ENCODE measurements at regions not wholly inside any gene's neighbourhood (a gene's known extent, or its start where the extent isn't known, plus 50 kb on each side); places are given as distances from the start of the nearest gene placed in this dataset.
"Not testable (repeated sequence)": the region's sequence is repeated elsewhere in the genome, so short reads cannot be mapped to it uniquely, and the experiment has no call there.

DNA sequence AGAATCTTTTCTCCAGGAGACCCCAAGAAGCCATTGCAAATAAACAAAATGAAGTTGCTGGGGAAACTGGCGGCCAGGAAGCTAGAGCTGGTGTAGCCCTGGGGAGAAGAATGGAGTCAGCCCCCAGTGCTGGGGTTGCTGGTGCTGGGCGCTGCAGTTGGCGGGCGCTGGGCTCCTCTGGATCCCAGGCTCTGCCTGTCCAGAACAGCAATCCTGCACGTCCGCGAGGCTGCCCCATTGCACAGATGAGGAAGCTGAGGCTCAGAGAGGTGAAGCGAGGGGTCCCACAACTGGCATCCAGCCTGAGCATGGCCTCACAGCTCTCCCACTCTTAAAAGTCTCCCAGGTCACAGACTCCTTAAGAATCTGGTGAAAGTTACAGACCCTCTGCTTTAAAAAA, 161.1 kb downstream of the OR4M2 start:
- Mint-ChIP-seq H3K4me1 (no peaks in the 10 kb centered on the region), H3K9me3 (peaks cover 3% of the 10 kb centered on the region), H3K27me3 (peaks cover 4% of the 10 kb centered on the region), H3K36me3 (ENCODE audit: low read depth) (no peaks in the 10 kb centered on the region), H3K4me3 (no peak overlapping the region), H3K27ac (no peak overlapping the region)
- no peak for ATAC-seq (replicated peaks)

DNA sequence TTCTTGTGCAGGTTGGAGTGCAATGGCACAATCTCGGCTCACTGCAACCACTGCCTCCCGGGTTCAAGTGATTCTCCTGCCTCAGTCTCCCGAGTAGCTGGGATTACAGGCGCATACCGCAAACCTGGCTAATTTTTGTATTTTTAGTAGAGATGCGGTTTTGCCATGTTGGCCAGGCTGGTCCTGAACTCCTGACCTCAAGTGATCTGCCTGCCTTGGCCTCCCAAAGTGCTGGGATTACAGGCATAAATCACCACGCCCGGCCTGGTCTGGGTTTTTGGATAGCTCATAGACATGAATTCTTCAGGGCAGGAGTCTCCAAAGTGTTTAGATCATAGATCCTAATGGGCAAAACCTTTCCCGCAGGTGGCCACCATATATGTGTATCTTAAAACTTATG, 162.0 kb downstream of the OR4M2 start:
- H3K4me3 Mint-ChIP-seq; ATAC-seq (replicated peaks); H3K27ac Mint-ChIP-seq; H3K9me3 Mint-ChIP-seq; H3K4me1 Mint-ChIP-seq; H3K27me3 Mint-ChIP-seq; H3K36me3 Mint-ChIP-seq (ENCODE audit: low read depth): not testable (repeated sequence)

DNA sequence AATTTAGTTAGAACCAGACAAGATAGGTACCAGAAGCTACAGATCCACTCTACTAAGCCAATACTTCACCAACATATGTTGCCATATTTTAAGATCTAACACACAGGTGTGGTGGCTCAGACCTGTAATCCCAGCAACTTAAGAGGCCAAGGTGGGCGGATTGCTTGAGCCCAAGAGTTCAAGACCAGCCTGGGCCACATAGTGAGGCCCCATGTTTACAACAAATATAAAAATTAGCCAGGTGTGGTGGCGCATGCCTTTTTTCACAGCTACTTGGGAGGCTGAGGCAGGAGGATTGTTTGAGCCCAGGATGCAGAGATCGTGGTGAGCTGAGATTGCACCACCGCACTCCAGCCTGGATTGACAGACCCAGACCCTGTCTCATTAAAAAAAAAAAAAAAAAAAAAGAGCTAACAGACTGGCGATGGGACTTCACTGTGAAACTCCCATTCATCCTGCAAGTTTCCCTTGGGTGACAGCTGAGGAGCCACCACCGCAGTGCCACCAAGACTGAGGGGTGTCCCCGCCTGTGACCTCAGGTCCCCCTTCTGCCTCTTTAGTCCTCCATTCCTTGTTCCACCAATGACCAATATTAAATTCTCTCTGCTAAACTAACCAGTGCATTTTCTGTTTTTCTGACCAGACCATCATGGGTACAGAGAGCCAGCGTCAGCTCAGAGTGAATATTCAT, 163.3 kb downstream of the OR4M2 start:
- Mint-ChIP-seq H3K9me3 (peaks cover 4% of the 10 kb centered on the region), H3K27ac (no peak overlapping the region)
- ATAC-seq (replicated peaks): no peak

DNA sequence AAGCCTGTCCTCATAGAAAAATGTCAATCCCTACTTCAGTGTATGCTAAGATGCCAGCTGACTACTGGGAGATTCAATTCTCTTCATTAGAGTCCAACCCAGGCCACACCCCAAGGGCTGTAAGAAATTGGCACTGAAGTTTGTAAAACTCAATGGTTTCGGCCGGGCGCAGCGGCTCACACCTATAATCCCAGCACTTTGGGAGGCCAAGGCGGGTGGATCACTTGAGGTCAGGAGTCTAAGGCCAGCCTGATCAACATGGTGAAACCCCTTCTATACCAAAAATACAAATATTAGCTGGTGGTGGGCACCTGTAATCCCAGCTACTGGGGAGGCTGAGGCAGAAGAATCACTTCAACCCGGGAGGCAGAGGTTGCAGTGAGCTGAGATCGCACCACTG, 169.2 kb downstream of the OR4M2 start:
- H3K4me3 Mint-ChIP-seq; H3K36me3 Mint-ChIP-seq (ENCODE audit: low read depth); ATAC-seq (replicated peaks); H3K27ac Mint-ChIP-seq; H3K9me3 Mint-ChIP-seq; H3K27me3 Mint-ChIP-seq: not testable (repeated sequence)
- H3K4me1 Mint-ChIP-seq: peaks cover 10% of the 10 kb centered on the region

More for the DNA sequence above, 163.3 kb downstream of the OR4M2 start:
- Mint-ChIP-seq H3K36me3 (ENCODE audit: low read depth) (no peaks in the 10 kb centered on the region), H3K4me1 (no peaks in the 10 kb centered on the region), H3K27me3 (peaks cover 4% of the 10 kb centered on the region), H3K4me3 (no peak overlapping the region)

DNA sequence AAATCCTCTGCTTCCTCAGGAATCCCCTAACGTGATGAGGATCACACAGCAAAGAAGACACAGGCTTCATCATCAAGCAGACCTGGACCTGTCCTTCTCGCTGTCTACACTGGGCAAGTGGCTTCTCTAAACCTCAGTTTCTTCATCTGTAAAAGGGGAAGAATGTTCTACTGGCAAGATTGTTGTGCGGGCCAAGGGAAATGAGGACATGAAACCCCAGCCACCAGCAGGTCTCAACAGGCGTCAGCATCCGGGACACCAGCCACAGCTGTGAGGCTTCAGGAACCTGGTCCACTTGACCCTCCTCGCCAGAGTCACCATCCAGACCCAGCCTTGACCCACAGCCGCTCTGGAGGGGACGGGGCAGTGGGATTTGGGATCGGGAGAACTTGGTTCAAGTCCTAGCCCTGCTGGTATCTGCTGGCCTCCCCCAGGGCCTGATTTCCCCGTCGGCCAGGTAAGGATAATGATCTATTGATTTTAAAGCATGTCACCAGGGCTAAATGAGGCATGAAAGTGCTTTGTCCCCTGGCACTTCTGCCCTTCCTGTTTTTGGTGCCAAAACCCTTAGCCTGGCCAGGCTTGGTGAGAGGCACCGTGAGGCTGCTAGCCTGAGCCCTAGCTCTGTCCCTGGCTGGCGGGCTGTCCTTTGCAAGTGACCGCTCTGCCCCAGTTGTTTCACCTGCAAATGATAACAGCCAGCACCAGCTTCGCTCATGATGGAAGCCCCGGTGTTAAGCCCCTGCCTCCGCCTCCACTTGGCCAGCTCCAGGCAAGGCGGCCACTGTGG, 170.4 kb downstream of the OR4M2 start:
- peaks cover 16% of the 10 kb centered on the region for H3K4me1 Mint-ChIP-seq
- not testable (repeated sequence) for H3K9me3 Mint-ChIP-seq, H3K4me3 Mint-ChIP-seq

GRCh38 chr15:22251422-22251821, 171.1 kb downstream of the OR4M2 start:
- ATAC-seq (replicated peaks): no peak
- Mint-ChIP-seq H3K4me3 (no peak overlapping the region), H3K27ac (no peak overlapping the region), H3K9me3 (peaks cover under 1% of the 10 kb centered on the region), H3K36me3 (ENCODE audit: low read depth) (no peaks in the 10 kb centered on the region), H3K27me3 (no peaks in the 10 kb centered on the region), H3K4me1 (peaks cover 16% of the 10 kb centered on the region)

More for the DNA sequence above, 170.4 kb downstream of the OR4M2 start:
- not testable (repeated sequence) for H3K27ac Mint-ChIP-seq; ATAC-seq (replicated peaks); H3K36me3 Mint-ChIP-seq (ENCODE audit: low read depth); H3K27me3 Mint-ChIP-seq

- not testable (repeated sequence) for H3K27me3 Mint-ChIP-seq; H3K9me3 Mint-ChIP-seq; ATAC-seq (replicated peaks); H3K27ac Mint-ChIP-seq; H3K4me3 Mint-ChIP-seq; H3K36me3 Mint-ChIP-seq (ENCODE audit: low read depth)
- H3K4me1 Mint-ChIP-seq: peaks cover 16% of the 10 kb centered on the region
These were observed 171.7 kb downstream of the OR4M2 start for GRCh38 chr15:22252047-22252446.

DNA sequence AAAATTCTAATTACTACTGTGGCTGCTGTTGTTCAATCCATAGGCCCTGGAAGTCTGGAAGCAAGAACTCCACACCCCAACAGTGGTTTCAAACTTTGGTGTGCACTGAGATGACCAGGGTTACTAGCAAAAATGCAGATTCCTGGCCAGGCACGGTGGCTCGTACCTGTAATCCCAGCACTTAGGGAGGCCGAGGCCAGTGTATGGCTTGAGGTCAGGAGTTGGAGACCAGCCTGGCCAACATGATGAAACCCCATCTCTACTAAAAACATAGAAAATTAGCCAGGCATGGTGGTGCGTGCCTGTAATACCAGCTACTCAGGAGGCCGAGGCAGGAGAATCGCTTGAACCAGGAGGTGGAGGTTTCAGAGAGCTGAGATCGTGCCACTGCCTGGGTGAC, 172.2 kb downstream of the OR4M2 start:
- H3K27me3 Mint-ChIP-seq, H3K27ac Mint-ChIP-seq: not testable (repeated sequence)

DNA sequence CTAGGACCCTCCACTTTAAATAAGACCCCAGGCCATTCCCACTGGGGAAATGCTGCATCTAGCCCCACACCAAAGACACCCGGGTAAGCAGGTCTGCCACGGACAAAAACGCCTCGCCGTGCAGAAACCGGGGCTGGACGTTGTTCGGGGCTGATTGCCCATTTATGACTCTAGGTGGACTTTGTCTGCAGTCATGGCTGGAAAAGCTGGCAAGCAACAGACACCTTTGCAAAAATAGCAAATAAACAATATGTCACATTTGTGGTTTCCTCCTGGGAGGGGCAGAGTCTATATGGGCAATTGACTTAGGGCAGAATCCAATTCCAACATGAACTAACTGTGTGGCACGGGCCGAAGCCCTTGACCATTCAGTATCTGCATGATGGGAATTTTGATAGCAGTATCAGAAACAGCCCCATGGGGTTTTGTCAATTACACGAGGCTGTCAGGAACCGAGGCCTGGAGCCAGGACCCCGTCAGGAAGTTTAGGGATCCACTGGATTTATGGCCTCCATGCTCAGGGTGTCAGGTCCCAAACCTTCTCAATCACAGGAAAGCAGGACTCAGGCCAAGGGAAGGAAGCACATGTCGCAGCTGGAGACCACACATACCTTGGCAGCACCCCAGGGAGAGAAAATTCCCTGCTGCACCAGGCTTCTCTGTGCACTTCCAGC, 172.8 kb downstream of the OR4M2 start:
- H3K36me3 Mint-ChIP-seq (ENCODE audit: low read depth); H3K9me3 Mint-ChIP-seq; H3K27ac Mint-ChIP-seq; H3K27me3 Mint-ChIP-seq; H3K4me3 Mint-ChIP-seq; ATAC-seq (replicated peaks): not testable (repeated sequence)
- H3K4me1 Mint-ChIP-seq: peaks cover 16% of the 10 kb centered on the region

More for the DNA sequence above, 172.2 kb downstream of the OR4M2 start:
- not testable (repeated sequence) for H3K36me3 Mint-ChIP-seq (ENCODE audit: low read depth); ATAC-seq (replicated peaks); H3K9me3 Mint-ChIP-seq; H3K4me3 Mint-ChIP-seq
- H3K4me1 Mint-ChIP-seq: peaks cover 16% of the 10 kb centered on the region

- peaks cover 16% of the 10 kb centered on the region for H3K4me1 Mint-ChIP-seq
- peak overlapping the region; percentile 17 for H3K4me3 Mint-ChIP-seq
- no peaks in the 10 kb centered on the region for H3K27me3 Mint-ChIP-seq
- peak; percentile 88 for ATAC-seq (replicated peaks)
- no peaks in the 10 kb centered on the region for H3K36me3 Mint-ChIP-seq (ENCODE audit: low read depth)
- H3K9me3 Mint-ChIP-seq: no peaks in the 10 kb centered on the region
- H3K27ac Mint-ChIP-seq: peak overlapping the region; percentile 18
These were observed 173.5 kb downstream of the OR4M2 start for GRCh38 chr15:22253676-22254408.

- ATAC-seq (replicated peaks); H3K36me3 Mint-ChIP-seq (ENCODE audit: low read depth); H3K27me3 Mint-ChIP-seq; H3K9me3 Mint-ChIP-seq: not testable (repeated sequence)
- H3K4me1 Mint-ChIP-seq: peaks cover 16% of the 10 kb centered on the region
- peak overlapping the region; percentile 60 for H3K27ac Mint-ChIP-seq
- peak overlapping the region; percentile 17 for H3K4me3 Mint-ChIP-seq
These were observed 174.2 kb downstream of the OR4M2 start for GRCh38 chr15:22254409-22255045.

- H3K36me3 Mint-ChIP-seq (ENCODE audit: low read depth); H3K4me3 Mint-ChIP-seq; H3K9me3 Mint-ChIP-seq; H3K27me3 Mint-ChIP-seq; H3K27ac Mint-ChIP-seq; ATAC-seq (replicated peaks): not testable (repeated sequence)
- peaks cover 26% of the 10 kb centered on the region for H3K4me1 Mint-ChIP-seq
These were observed 175.3 kb downstream of the OR4M2 start for GRCh38 chr15:22255606-22256005.

GRCh38 chr15:22256389-22257046, 176.2 kb downstream of the OR4M2 start:
- not testable (repeated sequence) for H3K27me3 Mint-ChIP-seq; H3K27ac Mint-ChIP-seq; H3K9me3 Mint-ChIP-seq; ATAC-seq (replicated peaks); H3K36me3 Mint-ChIP-seq (ENCODE audit: low read depth); H3K4me3 Mint-ChIP-seq
- peaks cover 26% of the 10 kb centered on the region for H3K4me1 Mint-ChIP-seq
